ENCODE measurements at regions not wholly inside any gene's neighbourhood (a gene's known extent, or its start where the extent isn't known, plus 50 kb on each side); places are given as distances from the start of the nearest gene placed in this dataset.

DNA sequence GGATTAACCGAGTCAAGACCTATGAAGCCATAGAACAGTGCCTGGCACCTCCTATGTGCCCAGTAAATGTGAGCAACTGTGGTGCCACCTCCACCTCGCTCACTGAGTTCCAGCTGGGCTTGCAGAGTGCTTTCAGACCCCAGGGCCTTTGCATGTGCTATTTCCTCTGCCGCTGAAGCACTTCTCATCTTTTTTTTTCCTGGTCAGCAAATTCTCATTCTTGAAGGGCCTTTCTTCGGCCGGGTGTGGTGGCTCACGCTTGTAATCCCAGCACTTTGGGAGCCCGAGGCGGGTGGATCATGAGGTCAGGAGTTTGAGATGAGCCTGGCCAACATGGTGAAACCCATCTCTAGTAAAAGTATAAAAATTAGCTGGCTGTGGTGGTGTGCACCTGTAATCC is 76.5 kb downstream of the MSX1 start:
- H3K36me3 ChIP-seq (ENCODE audit: control insufficient read depth in 1 of 2, insufficient read depth in 2 of 2, low read length in 1 of 2), result no peaks in the 10 kb centered on the region
- intact Hi-C loops (cut with DNase I), result no loop called here
- no peak overlapping the region for H3K4me3 ChIP-seq (ENCODE audit: low read length in 2 of 2)
- WGBS, 2 donors, result 98% methylated on average over 8 of the region's 8 CpGs
- H3K27ac ChIP-seq (ENCODE audit: low read depth in 1 of 2, low read length in 2 of 2), result no peak overlapping the region
- H3K27me3 ChIP-seq (ENCODE audit: control insufficient read depth in 1 of 2, insufficient read depth in 2 of 2, low read length in 1 of 2), result no peaks in the 10 kb centered on the region
- DNase-seq (no peak), ATAC-seq (ENCODE audit: low FRiP score) (no peak)
- H3K9me3 ChIP-seq (ENCODE audit: control insufficient read depth, low read length), result no peaks in the 10 kb centered on the region
- H3K4me1 ChIP-seq (ENCODE audit: control insufficient read depth in 1 of 2, insufficient read depth in 2 of 2, low read length in 2 of 2), result no peaks in the 10 kb centered on the region

DNA sequence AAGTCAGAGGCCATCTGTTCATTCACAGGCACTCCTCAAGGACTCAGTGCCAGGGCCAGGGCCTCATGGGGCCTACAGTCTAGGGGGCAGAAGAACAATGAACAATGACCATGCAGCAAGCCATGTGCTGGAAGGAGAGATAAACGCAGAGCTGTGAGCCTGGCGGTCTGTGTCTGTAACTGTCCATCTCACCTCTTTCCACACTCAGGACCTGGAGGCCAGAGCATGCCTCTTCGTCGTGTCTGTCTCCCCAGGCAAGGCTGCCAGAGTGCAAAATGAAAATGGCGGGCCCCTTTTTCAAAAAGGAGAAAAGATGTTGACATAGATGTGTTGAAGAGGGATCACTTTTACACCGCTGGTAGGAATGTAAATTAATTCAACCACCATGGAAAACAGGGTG is 78.5 kb downstream of the MSX1 start:
- no peak for DNase-seq
- Histone ChIP-seq H3K27me3 (ENCODE audit: control insufficient read depth in 1 of 2, insufficient read depth in 2 of 2, low read length in 1 of 2) (no peaks in the 10 kb centered on the region), H3K36me3 (ENCODE audit: control insufficient read depth in 1 of 2, insufficient read depth in 2 of 2, low read length in 1 of 2) (no peaks in the 10 kb centered on the region), H3K9me3 (ENCODE audit: control insufficient read depth, low read length) (no peaks in the 10 kb centered on the region), H3K4me1 (ENCODE audit: control insufficient read depth in 1 of 2, insufficient read depth in 2 of 2, low read length in 2 of 2) (no peaks in the 10 kb centered on the region), H3K4me3 (ENCODE audit: low read length in 2 of 2) (no peak overlapping the region), H3K27ac (ENCODE audit: low read depth in 1 of 2, low read length in 2 of 2) (no peak overlapping the region)
- no peak for ATAC-seq (ENCODE audit: low FRiP score)
- WGBS, 2 donors, result 95 to 96% methylated on average over 6 of the region's 6 CpGs
- intact Hi-C loops (cut with DNase I), result no loop called here

DNA sequence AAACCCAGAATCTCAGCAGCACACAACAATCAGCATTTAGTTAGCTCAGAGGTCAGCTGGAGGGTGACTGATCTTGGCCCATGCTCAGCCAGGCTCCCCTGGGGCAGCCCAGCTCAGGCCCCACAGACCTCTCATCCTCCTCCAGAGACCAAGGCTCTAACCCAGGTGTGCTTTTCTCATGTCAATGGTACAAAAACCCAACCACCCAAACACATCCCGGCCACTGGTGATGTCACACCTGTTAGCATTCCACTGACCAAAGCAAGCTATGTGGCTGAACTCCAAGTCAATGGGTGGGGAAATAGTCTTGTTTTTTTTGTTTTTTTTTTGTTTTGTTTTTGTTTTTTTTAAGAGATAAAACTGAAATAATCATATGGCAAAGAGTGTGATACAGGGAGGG is 77.5 kb downstream of the CYTL1 start:
- Histone ChIP-seq H3K27ac (ENCODE audit: low read depth in 1 of 2, low read length in 2 of 2) (no peak overlapping the region), H3K9me3 (ENCODE audit: control insufficient read depth, low read length) (no peaks in the 10 kb centered on the region), H3K27me3 (ENCODE audit: control insufficient read depth in 1 of 2, insufficient read depth in 2 of 2, low read length in 1 of 2) (no peaks in the 10 kb centered on the region), H3K36me3 (ENCODE audit: control insufficient read depth in 1 of 2, insufficient read depth in 2 of 2, low read length in 1 of 2) (no peaks in the 10 kb centered on the region), H3K4me1 (ENCODE audit: control insufficient read depth in 1 of 2, insufficient read depth in 2 of 2, low read length in 2 of 2) (no peaks in the 10 kb centered on the region), H3K4me3 (ENCODE audit: low read length in 2 of 2) (no peak overlapping the region)
- DNase-seq (no peak), ATAC-seq (ENCODE audit: low FRiP score) (no peak)
- WGBS, 2 donors, result 88 to 90% methylated on average over 1 of the region's 1 CpG
- intact Hi-C loops (cut with DNase I), result no loop called here

DNA sequence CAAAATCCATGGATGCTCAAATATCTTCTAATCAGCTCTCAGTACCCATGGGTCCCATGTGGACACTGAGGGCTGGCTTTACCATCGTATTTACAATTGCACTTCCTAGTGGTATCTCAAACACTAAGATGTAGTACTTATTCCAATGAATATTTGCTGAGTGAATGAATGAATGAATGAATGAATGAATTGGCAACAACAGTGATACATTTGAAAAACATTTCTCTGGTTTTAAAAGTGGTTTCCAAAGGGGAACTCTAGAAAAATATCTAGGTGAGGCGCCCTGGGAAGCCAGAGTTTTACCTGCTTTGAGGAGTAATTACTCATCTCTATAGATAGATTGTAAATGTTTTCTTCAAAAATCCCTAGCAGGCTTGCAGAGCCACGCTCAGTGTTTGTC is 76.6 kb downstream of the CYTL1 start:
- no peak for DNase-seq
- H3K4me3 ChIP-seq (ENCODE audit: low read length in 2 of 2), result no peak overlapping the region
- no peak for ATAC-seq (ENCODE audit: low FRiP score)
- 47 to 52% methylated on average over 3 of the region's 3 CpGs for WGBS, 2 donors
- H3K4me1 ChIP-seq (ENCODE audit: control insufficient read depth in 1 of 2, insufficient read depth in 2 of 2, low read length in 2 of 2), result no peaks in the 10 kb centered on the region
- no peaks in the 10 kb centered on the region for H3K27me3 ChIP-seq (ENCODE audit: control insufficient read depth in 1 of 2, insufficient read depth in 2 of 2, low read length in 1 of 2)
- no peaks in the 10 kb centered on the region for H3K9me3 ChIP-seq (ENCODE audit: control insufficient read depth, low read length)
- H3K36me3 ChIP-seq (ENCODE audit: control insufficient read depth in 1 of 2, insufficient read depth in 2 of 2, low read length in 1 of 2), result no peaks in the 10 kb centered on the region
- no peak overlapping the region for H3K27ac ChIP-seq (ENCODE audit: low read depth in 1 of 2, low read length in 2 of 2)
- intact Hi-C loops (cut with DNase I), result no loop called here

DNA sequence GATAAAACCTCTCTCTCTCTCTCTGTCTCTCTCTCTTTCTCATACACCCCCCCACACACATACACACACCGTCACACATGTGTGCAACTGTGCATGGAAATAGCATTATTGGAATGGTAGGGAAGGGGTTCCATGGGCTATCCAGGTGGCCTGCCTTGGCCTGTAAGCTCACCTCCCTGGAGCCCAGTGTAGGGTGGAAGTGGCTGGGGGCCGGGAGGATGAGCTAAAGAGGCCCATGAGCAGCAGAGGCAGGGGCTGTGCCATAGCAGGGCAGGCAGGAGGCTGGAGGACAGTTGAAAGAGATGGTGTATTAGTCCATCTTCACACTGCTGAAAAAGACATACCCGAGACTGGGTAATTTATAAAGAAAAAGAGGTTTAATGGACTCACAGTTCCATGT is 74.2 kb downstream of the CYTL1 start:
- no peaks in the 10 kb centered on the region for H3K27me3 ChIP-seq (ENCODE audit: control insufficient read depth in 1 of 2, insufficient read depth in 2 of 2, low read length in 1 of 2)
- 93 to 96% methylated on average over 3 of the region's 3 CpGs for WGBS, 2 donors
- intact Hi-C loops (cut with DNase I), result no loop called here
- no peaks in the 10 kb centered on the region for H3K36me3 ChIP-seq (ENCODE audit: control insufficient read depth in 1 of 2, insufficient read depth in 2 of 2, low read length in 1 of 2)
- no peak overlapping the region for H3K27ac ChIP-seq (ENCODE audit: low read depth in 1 of 2, low read length in 2 of 2)
- no peak for DNase-seq
- no peaks in the 10 kb centered on the region for H3K9me3 ChIP-seq (ENCODE audit: control insufficient read depth, low read length)
- no peak overlapping the region for H3K4me3 ChIP-seq (ENCODE audit: low read length in 2 of 2)
- ATAC-seq (ENCODE audit: low FRiP score), result no peak
- no peaks in the 10 kb centered on the region for H3K4me1 ChIP-seq (ENCODE audit: control insufficient read depth in 1 of 2, insufficient read depth in 2 of 2, low read length in 2 of 2)

DNA sequence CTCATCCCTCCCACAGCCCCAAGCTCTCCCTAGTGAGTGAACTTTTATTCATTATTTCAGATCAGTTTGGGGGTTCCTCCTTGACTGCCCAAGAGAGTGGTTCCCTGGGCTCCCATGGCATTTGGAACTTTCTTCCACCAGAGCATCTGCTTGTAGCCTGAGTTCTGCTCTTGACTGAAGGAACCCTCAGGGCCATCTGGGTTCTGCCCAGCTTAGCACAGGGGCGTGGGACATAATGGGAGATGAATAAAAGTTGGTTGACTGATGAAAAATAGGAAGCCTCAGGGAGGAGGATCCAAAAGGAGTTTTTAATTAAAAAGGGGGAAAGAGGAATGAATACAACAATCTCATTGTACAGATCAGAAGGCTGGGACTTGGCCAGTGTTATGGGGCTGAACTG is 73.4 kb downstream of the CYTL1 start:
- H3K27me3 ChIP-seq (ENCODE audit: control insufficient read depth in 1 of 2, insufficient read depth in 2 of 2, low read length in 1 of 2), result no peaks in the 10 kb centered on the region
- no peak overlapping the region for H3K27ac ChIP-seq (ENCODE audit: low read depth in 1 of 2, low read length in 2 of 2)
- H3K4me1 ChIP-seq (ENCODE audit: control insufficient read depth in 1 of 2, insufficient read depth in 2 of 2, low read length in 2 of 2), result no peaks in the 10 kb centered on the region
- no peaks in the 10 kb centered on the region for H3K9me3 ChIP-seq (ENCODE audit: control insufficient read depth, low read length)
- ATAC-seq (ENCODE audit: low FRiP score), result no peak
- H3K36me3 ChIP-seq (ENCODE audit: control insufficient read depth in 1 of 2, insufficient read depth in 2 of 2, low read length in 1 of 2), result no peaks in the 10 kb centered on the region
- no peak overlapping the region for H3K4me3 ChIP-seq (ENCODE audit: low read length in 2 of 2)
- 97% methylated on average over 1 of the region's 1 CpG for WGBS, 2 donors
- intact Hi-C loops (cut with DNase I), result no loop called here
- DNase-seq, result no peak

DNA sequence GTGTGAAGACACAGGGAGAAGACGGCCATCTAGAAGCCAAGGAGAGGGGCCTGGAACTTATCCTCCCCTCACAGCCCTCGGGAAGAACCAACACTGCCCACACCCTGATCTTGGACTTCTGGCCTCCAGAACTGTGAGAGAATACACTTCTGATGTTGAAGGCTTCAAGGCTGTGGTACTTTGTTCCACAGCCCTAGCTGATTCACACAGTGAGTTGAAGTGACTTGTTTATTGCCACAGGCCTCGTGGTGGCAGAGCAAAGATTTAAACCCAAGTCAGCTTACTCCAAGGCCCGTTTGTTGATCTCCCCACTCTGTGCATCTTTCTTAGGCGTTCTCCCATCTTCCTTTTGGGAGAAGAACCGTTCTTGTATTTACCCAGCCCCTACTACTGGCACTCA is 72.8 kb downstream of the CYTL1 start:
- intact Hi-C loops (cut with DNase I), result no loop called here
- Histone ChIP-seq H3K36me3 (ENCODE audit: control insufficient read depth in 1 of 2, insufficient read depth in 2 of 2, low read length in 1 of 2) (no peaks in the 10 kb centered on the region), H3K27ac (ENCODE audit: low read depth in 1 of 2, low read length in 2 of 2) (no peak overlapping the region), H3K27me3 (ENCODE audit: control insufficient read depth in 1 of 2, insufficient read depth in 2 of 2, low read length in 1 of 2) (no peaks in the 10 kb centered on the region), H3K9me3 (ENCODE audit: control insufficient read depth, low read length) (no peaks in the 10 kb centered on the region), H3K4me3 (ENCODE audit: low read length in 2 of 2) (no peak overlapping the region), H3K4me1 (ENCODE audit: control insufficient read depth in 1 of 2, insufficient read depth in 2 of 2, low read length in 2 of 2) (no peaks in the 10 kb centered on the region)
- WGBS, 2 donors, result 92 to 95% methylated on average over 6 of the region's 6 CpGs
- no peak for ATAC-seq (ENCODE audit: low FRiP score)
- no peak for DNase-seq

DNA sequence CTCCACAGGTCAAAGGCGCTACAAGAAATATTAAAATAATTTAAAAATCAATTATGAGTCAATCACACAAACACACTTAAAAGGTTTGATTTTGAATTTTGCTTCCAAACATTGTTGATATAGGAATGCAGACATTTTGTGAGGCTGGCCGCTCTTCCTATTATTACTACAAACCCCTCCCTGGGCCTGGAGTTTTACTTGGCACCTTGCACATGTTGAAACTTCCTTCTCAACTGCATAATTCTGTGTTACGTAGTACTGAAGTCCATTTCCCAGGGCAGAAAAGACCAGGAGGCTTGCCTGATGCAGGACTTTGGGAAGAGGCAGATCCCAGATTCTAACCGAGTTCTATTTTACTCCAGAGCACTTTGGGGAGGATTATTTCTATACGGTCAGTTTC is 71.5 kb downstream of the CYTL1 start:
- Histone ChIP-seq H3K4me3 (ENCODE audit: low read length in 2 of 2) (no peak overlapping the region), H3K36me3 (ENCODE audit: control insufficient read depth in 1 of 2, insufficient read depth in 2 of 2, low read length in 1 of 2) (no peaks in the 10 kb centered on the region), H3K4me1 (ENCODE audit: control insufficient read depth in 1 of 2, insufficient read depth in 2 of 2, low read length in 2 of 2) (no peaks in the 10 kb centered on the region), H3K9me3 (ENCODE audit: control insufficient read depth, low read length) (no peaks in the 10 kb centered on the region), H3K27ac (ENCODE audit: low read depth in 1 of 2, low read length in 2 of 2) (no peak overlapping the region), H3K27me3 (ENCODE audit: control insufficient read depth in 1 of 2, insufficient read depth in 2 of 2, low read length in 1 of 2) (no peaks in the 10 kb centered on the region)
- WGBS, 2 donors, result 20 to 21% methylated on average over 5 of the region's 5 CpGs
- intact Hi-C loops (cut with DNase I), result no loop called here
- ATAC-seq (ENCODE audit: low FRiP score) (no peak), DNase-seq (no peak)

DNA sequence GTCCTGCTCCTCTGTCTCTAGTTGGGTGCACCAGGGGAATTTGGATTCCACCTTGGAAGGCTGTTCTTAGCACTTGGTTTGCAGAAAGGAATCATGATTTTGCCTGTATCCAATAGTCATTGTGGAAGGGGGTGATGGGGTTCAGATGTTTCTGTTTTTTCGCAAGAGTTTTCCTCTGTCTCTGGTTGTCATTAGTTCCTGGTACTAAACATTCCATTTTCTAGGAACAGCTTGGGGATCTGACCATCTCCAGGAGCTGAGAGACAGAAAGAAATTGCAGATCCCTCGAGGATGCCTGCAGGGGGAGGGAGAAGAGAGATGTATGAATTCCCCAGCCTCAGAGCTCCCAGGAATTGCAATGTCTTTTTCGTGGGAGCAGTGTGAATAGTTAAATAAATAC is 70.9 kb downstream of the CYTL1 start:
- Histone ChIP-seq H3K9me3 (ENCODE audit: control insufficient read depth, low read length) (no peaks in the 10 kb centered on the region), H3K27me3 (ENCODE audit: control insufficient read depth in 1 of 2, insufficient read depth in 2 of 2, low read length in 1 of 2) (no peaks in the 10 kb centered on the region), H3K4me3 (ENCODE audit: low read length in 2 of 2) (no peak overlapping the region), H3K36me3 (ENCODE audit: control insufficient read depth in 1 of 2, insufficient read depth in 2 of 2, low read length in 1 of 2) (no peaks in the 10 kb centered on the region), H3K4me1 (ENCODE audit: control insufficient read depth in 1 of 2, insufficient read depth in 2 of 2, low read length in 2 of 2) (no peaks in the 10 kb centered on the region), H3K27ac (ENCODE audit: low read depth in 1 of 2, low read length in 2 of 2) (no peak overlapping the region)
- ATAC-seq (ENCODE audit: low FRiP score) (no peak), DNase-seq (no peak)
- intact Hi-C loops (cut with DNase I), result no loop called here
- WGBS, 2 donors, result 48% methylated on average over 3 of the region's 3 CpGs

Data from aorta (tissue), 5 donors.